Testis (tissue), 2 donors: ENCODE measurements at regions not wholly inside any gene's neighbourhood (a gene's known extent, or its start where the extent isn't known, plus 50 kb on each side); places are given as distances from the start of the nearest gene placed in this dataset.
A peak's percentile ranks its signal among the peaks of the same experiment; 100 is the strongest.

Experiments
- DNase-seq: peaks from one replicate; pipeline ENCODE4 v3.0.0-alpha.2; 2019
- H3K27ac ChIP-seq, 2 donors: fragments of 200-600 bp; sonication (generic); one replicate each; pipeline ENCODE4 v1.5.1; 2019
- H3K27me3 ChIP-seq: fragments of 200-600 bp; sonication (generic); one replicate; pipeline ENCODE4 v1.5.1; 2019
- H3K36me3 ChIP-seq: fragments of 200-600 bp; sonication (generic); one replicate; pipeline ENCODE4 v1.5.1; 2017; ENCODE audit warnings: low read depth; ENCODE audit errors: missing control alignments
- H3K4me1 ChIP-seq: fragments of 200-600 bp; sonication (generic); one replicate; pipeline ENCODE4 v1.5.1; 2019
- H3K4me3 ChIP-seq, 2 donors: fragments of 200-600 bp; sonication (generic); one replicate each; pipeline ENCODE4 v1.5.1; 2017 to 2019
- H3K9me3 ChIP-seq: fragments of 200-600 bp; sonication (generic); one replicate; pipeline ENCODE4 v1.5.1; 2017
- CTCF ChIP-seq, 3 experiments: fragments of 450-650 bp in 2 of 3; fragments of 200-600 bp in 1 of 3; sonication (generic) in 1 of 3; IDR thresholded peaks; one replicate each; pipeline ENCODE4 v1.5.1; 2016 to 2019; ENCODE audit warnings: antibody characterized with exemption in 3 of 3, mild to moderate bottlenecking in 2 of 3, moderate library complexity in 1 of 3
- POLR2A ChIP-seq: fragments of 450-650 bp; IDR thresholded peaks from one replicate; pipeline ENCODE4 v1.6.1; 2017; ENCODE audit warnings: antibody characterized with exemption, mild to moderate bottlenecking, moderate library complexity
- WGBS, 2 donors: methylation state at CpG; one replicate each; pipeline ENCODE4 v1.1.5; 2018; 5-methylcytosine and 5-hydroxymethylcytosine counted together
- intact Hi-C: fragments of 100-400 bp; cut with DNase I; formaldehyde crosslinking; loops from one replicate; pipeline ENCODE4 v1.15.1; 2023; ENCODE audit warnings: low total_unique reads

- H3K36me3 ChIP-seq, result no peaks in the 10 kb centered on the region
- no peaks in the 10 kb centered on the region for H3K27me3 ChIP-seq
- H3K4me1 ChIP-seq, result no peaks in the 10 kb centered on the region
- no peak for DNase-seq
- H3K4me3 ChIP-seq, result no peak overlapping the region
- H3K27ac ChIP-seq, result no peak overlapping the region
- H3K9me3 ChIP-seq, result no peaks in the 10 kb centered on the region
- intact Hi-C loops, result no loop called here
- TF ChIP-seq CTCF (IDR thresholded peaks at IDR 0.05), result no peak
- TF ChIP-seq POLR2A, result no peak
Observed at GRCh38 chr1:38279148-38279547, 232.6 kb upstream of the POU3F1 start.

- intact Hi-C loops, result no loop called here
- TF ChIP-seq POLR2A (no peak), CTCF (IDR thresholded peaks at IDR 0.05) (no peak)
- WGBS, 2 donors, result 80 to 95% methylated on average over 2 of the region's 2 CpGs
- no peak overlapping the region for H3K4me3 ChIP-seq
- H3K27ac ChIP-seq, result no peak overlapping the region
- H3K9me3 ChIP-seq, result no peaks in the 10 kb centered on the region
- no peaks in the 10 kb centered on the region for H3K36me3 ChIP-seq
- H3K27me3 ChIP-seq, result no peaks in the 10 kb centered on the region
- DNase-seq, result no peak
- H3K4me1 ChIP-seq, result no peaks in the 10 kb centered on the region
Observed at GRCh38 chr1:38277646-38278045, 231.1 kb upstream of the POU3F1 start.

GRCh38 chr1:38275960-38276359 lies 229.4 kb upstream of the POU3F1 start:
- no peaks in the 10 kb centered on the region for H3K9me3 ChIP-seq
- no peak for TF ChIP-seq CTCF (IDR thresholded peaks at IDR 0.05)
- no peak for TF ChIP-seq POLR2A
- no peaks in the 10 kb centered on the region for H3K27me3 ChIP-seq
- DNase-seq, result no peak
- no peak overlapping the region for H3K4me3 ChIP-seq
- 70 to 78% methylated on average over 3 of the region's 3 CpGs for WGBS, 2 donors
- no peak overlapping the region for H3K27ac ChIP-seq
- H3K4me1 ChIP-seq, result no peaks in the 10 kb centered on the region
- H3K36me3 ChIP-seq, result no peaks in the 10 kb centered on the region
- intact Hi-C loops, result no loop called here

GRCh38 chr1:38274974-38275373 lies 228.4 kb upstream of the POU3F1 start:
- no peaks in the 10 kb centered on the region for H3K9me3 ChIP-seq
- no peaks in the 10 kb centered on the region for H3K27me3 ChIP-seq
- DNase-seq, result peak; percentile 36
- H3K27ac ChIP-seq, result no peak overlapping the region
- WGBS, 2 donors, result 32 to 39% methylated on average over 3 to 4 of the region's 4 CpGs
- no peaks in the 10 kb centered on the region for H3K4me1 ChIP-seq
- no peaks in the 10 kb centered on the region for H3K36me3 ChIP-seq
- TF ChIP-seq POLR2A (no peak), CTCF (IDR thresholded peaks at IDR 0.05) (no peak)
- H3K4me3 ChIP-seq, result no peak overlapping the region
- intact Hi-C loops, result no loop called here

GRCh38 chr1:38273196-38273804 lies 226.7 kb upstream of the POU3F1 start:
- no peaks in the 10 kb centered on the region for H3K27me3 ChIP-seq
- H3K27ac ChIP-seq, result no peak overlapping the region
- no peak for DNase-seq
- H3K36me3 ChIP-seq, result no peaks in the 10 kb centered on the region
- intact Hi-C loops, result no loop called here
- TF ChIP-seq CTCF (IDR thresholded peaks at IDR 0.05) (no peak), POLR2A (no peak)
- no peak overlapping the region for H3K4me3 ChIP-seq
- 64 to 66% methylated on average over 9 of the region's 9 CpGs for WGBS, 2 donors
- H3K9me3 ChIP-seq, result no peaks in the 10 kb centered on the region
- H3K4me1 ChIP-seq, result no peaks in the 10 kb centered on the region
